HCT116 (cell line): ENCODE measurements at regions not wholly inside any gene's neighbourhood (a gene's known extent, or its start where the extent isn't known, plus 50 kb on each side); places are given as distances from the start of the nearest gene placed in this dataset.

ENCODE experiments used
- ATAC-seq: fragments of 200-7000 bp; cut with Tn5 transposase; 2 replicates; pipeline ENCODE4 v1.9.1; 2020; ENCODE audit warnings: mild to moderate bottlenecking, moderate library complexity
- BruUV-seq: library from RNA; stranded (reverse); fragments of 400-500 nt; replicated peaks from 2 replicates; lab custom pipeline; 2021; lab: Mats Ljungman, UMichigan
- CTCF ChIA-PET: fragments of 300-600 bp; sonication (Branson Sonifier 250); formaldehyde crosslinking; loops from one replicate; lab custom pipeline; 2021; ENCODE audit warnings: antibody characterized with exemption; lab: Charles Lee
- POLR2A ChIA-PET: fragments of 300-600, 350-600 bp; sonication (Branson Sonifier 250); formaldehyde crosslinking; loops from one replicate; lab custom pipeline; 2021; ENCODE audit warnings: antibody characterized with exemption; lab: Charles Lee
- RAD21 ChIA-PET, 2 experiments: fragments of 300-600 bp; sonication (Branson Sonifier 250); formaldehyde crosslinking; loops; one replicate each; lab custom pipeline; 2023; ENCODE audit warnings: low total read pairs in 2 of 2; ENCODE audit not compliant: uncharacterized antibody in 2 of 2, unreplicated experiment in 2 of 2, low non-redundant PET in 1 of 2; lab: Charles Lee
- DNase-seq: peaks from one replicate; pipeline ENCODE4 v3.0.0-alpha.2; 2010; ENCODE audit warnings: low read depth, low spot score
- H2AFZ ChIP-seq: fragments of 200-600 bp; shearing (Covaris generic), sonication (generic); 2 replicates; pipeline ENCODE4 v1.6.1; 2017; ENCODE audit warnings: low read depth, mixed run types, mixed read lengths, antibody characterized with exemption, low read length; ENCODE audit not compliant: poor library complexity, severe bottlenecking
- H3K27ac ChIP-seq: 2 replicates; pipeline ENCODE4 v1.5.1; 2012; ENCODE audit warnings: low read depth, low read length
- H3K27me3 ChIP-seq: fragments of 200-600 bp; sonication (generic); 2 replicates; pipeline ENCODE4 v1.6.1; 2016; ENCODE audit warnings: mixed run types, low read length, mixed read lengths; ENCODE audit not compliant: insufficient read depth
- H3K36me3 ChIP-seq, 2 experiments: fragments of 200-500 bp in 1 of 2; fragments of 200-600 bp in 1 of 2; sonication (Bioruptor generic) in 1 of 2; sonication (generic) in 1 of 2; 2 replicates each; pipeline versions ENCODE4 v1.5.1 to v1.6.1; 2014 to 2016; ENCODE audit warnings: low read length in 2 of 2, inconsistent platforms in 1 of 2, mixed read lengths in 1 of 2, mixed run types in 1 of 2; ENCODE audit not compliant: insufficient read depth in 2 of 2, control insufficient read depth in 1 of 2
- H3K4me1 ChIP-seq, 2 experiments: fragments of 200-600 bp in 1 of 2; sonication (generic) in 1 of 2; 2 replicates each; pipeline versions ENCODE4 v1.5.1 to v1.6.1; 2012 to 2017; ENCODE audit warnings: low read length in 2 of 2, inconsistent platforms in 1 of 2, mild to moderate bottlenecking in 1 of 2, mixed read lengths in 1 of 2, mixed run types in 1 of 2, moderate library complexity in 1 of 2; ENCODE audit not compliant: insufficient read depth in 2 of 2, control insufficient read depth in 1 of 2
- H3K4me2 ChIP-seq: fragments of 200-600 bp; sonication (generic); 2 replicates; pipeline ENCODE4 v1.6.1; 2017; ENCODE audit warnings: mixed run types, low read length, mixed read lengths
- H3K4me3 ChIP-seq, 2 experiments: fragments of 200-600 bp in 1 of 2; sonication (generic) in 1 of 2; replicated peaks in 1 of 2; 2 replicates each; pipeline ENCODE4 v1.5.1; 2011 to 2016; ENCODE audit warnings: low read length in 2 of 2, control low read depth in 1 of 2, low read depth in 1 of 2, mild to moderate bottlenecking in 1 of 2, mixed read lengths in 1 of 2, mixed run types in 1 of 2
- H3K79me2 ChIP-seq: fragments of 200-600 bp; sonication (generic); 2 replicates; pipeline ENCODE4 v1.6.1; 2017; ENCODE audit warnings: mild to moderate bottlenecking, mixed run types, low read length, moderate library complexity, mixed read lengths; ENCODE audit not compliant: insufficient read depth
- H3K9ac ChIP-seq: fragments of 200-600 bp; sonication (generic); 2 replicates; pipeline ENCODE4 v1.6.1; 2016; ENCODE audit warnings: low read length, mixed read lengths
- H3K9me2 ChIP-seq: fragments of 200-600 bp; sonication (generic), shearing (Covaris generic); 2 replicates; pipeline ENCODE4 v1.6.1; 2017; ENCODE audit warnings: mixed run types, mild to moderate bottlenecking, moderate library complexity; ENCODE audit not compliant: insufficient read depth
- H3K9me3 ChIP-seq, 2 experiments: fragments of 200-500 bp in 1 of 2; fragments of 200-600 bp in 1 of 2; sonication (Bioruptor generic) in 1 of 2; sonication (generic) in 1 of 2; 2 replicates each; pipeline ENCODE4 v1.6.1; 2014 to 2017; ENCODE audit warnings: low read length in 2 of 2, mixed read lengths in 2 of 2, inconsistent platforms in 1 of 2, low read depth in 1 of 2, mild to moderate bottlenecking in 1 of 2, mixed run types in 1 of 2, moderate library complexity in 1 of 2; ENCODE audit not compliant: control insufficient read depth in 1 of 2, insufficient read depth in 1 of 2
- H4K20me1 ChIP-seq: fragments of 200-600 bp; sonication (generic), shearing (Covaris generic); 2 replicates; pipeline ENCODE4 v1.6.1; 2017; ENCODE audit warnings: mixed run types, mild to moderate bottlenecking, moderate library complexity; ENCODE audit not compliant: insufficient read depth
- CBX3 ChIP-seq: IDR thresholded peaks from 2 replicates; pipeline ENCODE4 v1.6.1; 2012; ENCODE audit warnings: low read depth
- CEBPB ChIP-seq: IDR thresholded peaks from 2 replicates; pipeline ENCODE4 v1.6.1; 2012; ENCODE audit warnings: low read depth
- CTCF ChIP-seq, 3 experiments: fragments of 200-600 bp in 1 of 3; sonication (generic) in 1 of 3; IDR thresholded peaks in 2 of 3; conservative IDR thresholded peaks in 1 of 3; 2 replicates each; pipeline ENCODE4 v1.5.1; 2012 to 2017; ENCODE audit warnings: low read depth in 2 of 3, low read length in 2 of 3, antibody characterized with exemption in 1 of 3, borderline replicate concordance in 1 of 3, control low read depth in 1 of 3, mild to moderate bottlenecking in 1 of 3, mixed read lengths in 1 of 3, mixed run types in 1 of 3, moderate library complexity in 1 of 3; ENCODE audit not compliant: insufficient read depth in 1 of 3
- ELF1 ChIP-seq: IDR thresholded peaks from 2 replicates; pipeline ENCODE4 v1.6.1; 2012; ENCODE audit warnings: low read depth, borderline replicate concordance
- FOSL1 ChIP-seq: IDR thresholded peaks from 2 replicates; pipeline ENCODE4 v1.6.1; 2012; ENCODE audit warnings: low read depth
- JUND ChIP-seq: IDR thresholded peaks from 2 replicates; pipeline ENCODE4 v1.6.1; 2012
- MAX ChIP-seq: IDR thresholded peaks from 2 replicates; pipeline ENCODE4 v1.6.1; 2012
- POLR2A ChIP-seq: IDR thresholded peaks from 2 replicates; pipeline ENCODE4 v1.7.0; 2011; ENCODE audit warnings: borderline replicate concordance; ENCODE audit not compliant: insufficient read depth, insufficient read length; ENCODE audit errors: extremely low read depth
- POLR2AphosphoS5 ChIP-seq: IDR thresholded peaks from 2 replicates; pipeline ENCODE4 v1.6.1; 2011; ENCODE audit warnings: mild to moderate bottlenecking, low read depth, low read length, moderate library complexity
- RAD21 ChIP-seq: IDR thresholded peaks from 2 replicates; pipeline ENCODE4 v1.6.1; 2012; ENCODE audit warnings: low read depth, mild to moderate bottlenecking
- SIN3A ChIP-seq: IDR thresholded peaks from 2 replicates; pipeline ENCODE4 v1.6.1; 2012; ENCODE audit warnings: low read depth
- SRF ChIP-seq: IDR thresholded peaks from 2 replicates; pipeline ENCODE4 v1.6.1; 2012; ENCODE audit warnings: low read depth
- YY1 ChIP-seq: IDR thresholded peaks from 2 replicates; pipeline ENCODE4 v1.6.1; 2011; ENCODE audit warnings: low read length, low read depth, moderate library complexity, mild to moderate bottlenecking; ENCODE audit not compliant: insufficient replicate concordance; ENCODE audit errors: extremely low read depth
- ZFX ChIP-seq: fragments of 450-650 bp; IDR thresholded peaks from 2 replicates; pipeline ENCODE4 v1.6.1; 2017
- intact Hi-C: fragments of 100-400 bp; cut with micrococcal nuclease; formaldehyde crosslinking; loops from 2 replicates; pipeline ENCODE4 v1.10.0; 2022
- TF ChIP-seq, protein P1 (sequence below): IDR thresholded peaks from 2 replicates; pipeline ENCODE4 v1.6.1; 2011; ENCODE audit warnings: mild to moderate bottlenecking, low read length, moderate library complexity; ENCODE audit not compliant: insufficient replicate concordance; ENCODE audit errors: extremely low read depth
- TF ChIP-seq, protein P2 (sequence below): IDR thresholded peaks from 2 replicates; pipeline ENCODE4 v1.6.1; 2012
- TF ChIP-seq, protein P3 (sequence below): IDR thresholded peaks from 2 replicates; pipeline ENCODE4 v1.6.1; 2012; ENCODE audit warnings: low read depth

- Histone ChIP-seq H3K9me2 (no peaks in the 10 kb centered on the region), H2AFZ (no peak overlapping the region), H3K79me2 (no peaks in the 10 kb centered on the region), H3K9ac (no peak overlapping the region), H3K36me3 (no peaks in the 10 kb centered on the region), H4K20me1 (no peaks in the 10 kb centered on the region), H3K4me2 (no peak overlapping the region), H3K9me3 (no peaks in the 10 kb centered on the region), H3K27ac (no peak overlapping the region), H3K4me3 (no peak overlapping the region), H3K27me3 (no peaks in the 10 kb centered on the region), H3K4me1 (peaks cover 0 to 5% of the 10 kb centered on the region in 2 experiments; a peak in 1 of 4 replicates)
- ChIA-PET RAD21 (no interaction called here), POLR2A (no interaction called here), CTCF (interaction anchor here (1.8 to 1.9 kb wide), 2 partner anchors 11 to 154 kb away, joined by 5 read pairs; no protein-coding TSS in a partner anchor)
- peak; percentile 58 for ATAC-seq
- intact Hi-C loops, result no loop called here
- no peak for TF ChIP-seq JUND
- TF ChIP-seq POLR2A, result no peak
- no peak for TF ChIP-seq ZFX
- TF ChIP-seq RAD21, result no peak
- no peak for TF ChIP-seq YY1
- TF ChIP-seq CBX3, result no peak
- no peak for TF ChIP-seq CTCF (IDR thresholded peaks at IDR 0.05 in 2 of 3, conservative IDR thresholded peaks at IDR 0.05 in 1 of 3; ENCODE audit: borderline replicate concordance in 1 of 3, insufficient read depth in 1 of 3, low read depth in 2 of 3, low read length in 2 of 3)
- TF ChIP-seq, protein P1, sequence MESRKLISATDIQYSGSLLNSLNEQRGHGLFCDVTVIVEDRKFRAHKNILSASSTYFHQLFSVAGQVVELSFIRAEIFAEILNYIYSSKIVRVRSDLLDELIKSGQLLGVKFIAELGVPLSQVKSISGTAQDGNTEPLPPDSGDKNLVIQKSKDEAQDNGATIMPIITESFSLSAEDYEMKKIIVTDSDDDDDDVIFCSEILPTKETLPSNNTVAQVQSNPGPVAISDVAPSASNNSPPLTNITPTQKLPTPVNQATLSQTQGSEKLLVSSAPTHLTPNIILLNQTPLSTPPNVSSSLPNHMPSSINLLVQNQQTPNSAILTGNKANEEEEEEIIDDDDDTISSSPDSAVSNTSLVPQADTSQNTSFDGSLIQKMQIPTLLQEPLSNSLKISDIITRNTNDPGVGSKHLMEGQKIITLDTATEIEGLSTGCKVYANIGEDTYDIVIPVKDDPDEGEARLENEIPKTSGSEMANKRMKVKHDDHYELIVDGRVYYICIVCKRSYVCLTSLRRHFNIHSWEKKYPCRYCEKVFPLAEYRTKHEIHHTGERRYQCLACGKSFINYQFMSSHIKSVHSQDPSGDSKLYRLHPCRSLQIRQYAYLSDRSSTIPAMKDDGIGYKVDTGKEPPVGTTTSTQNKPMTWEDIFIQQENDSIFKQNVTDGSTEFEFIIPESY, result no peak
- no peak for TF ChIP-seq SIN3A
- TF ChIP-seq ELF1, result no peak
- TF ChIP-seq, protein P2, sequence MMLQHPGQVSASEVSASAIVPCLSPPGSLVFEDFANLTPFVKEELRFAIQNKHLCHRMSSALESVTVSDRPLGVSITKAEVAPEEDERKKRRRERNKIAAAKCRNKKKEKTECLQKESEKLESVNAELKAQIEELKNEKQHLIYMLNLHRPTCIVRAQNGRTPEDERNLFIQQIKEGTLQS, result no peak
- TF ChIP-seq, protein P3, sequence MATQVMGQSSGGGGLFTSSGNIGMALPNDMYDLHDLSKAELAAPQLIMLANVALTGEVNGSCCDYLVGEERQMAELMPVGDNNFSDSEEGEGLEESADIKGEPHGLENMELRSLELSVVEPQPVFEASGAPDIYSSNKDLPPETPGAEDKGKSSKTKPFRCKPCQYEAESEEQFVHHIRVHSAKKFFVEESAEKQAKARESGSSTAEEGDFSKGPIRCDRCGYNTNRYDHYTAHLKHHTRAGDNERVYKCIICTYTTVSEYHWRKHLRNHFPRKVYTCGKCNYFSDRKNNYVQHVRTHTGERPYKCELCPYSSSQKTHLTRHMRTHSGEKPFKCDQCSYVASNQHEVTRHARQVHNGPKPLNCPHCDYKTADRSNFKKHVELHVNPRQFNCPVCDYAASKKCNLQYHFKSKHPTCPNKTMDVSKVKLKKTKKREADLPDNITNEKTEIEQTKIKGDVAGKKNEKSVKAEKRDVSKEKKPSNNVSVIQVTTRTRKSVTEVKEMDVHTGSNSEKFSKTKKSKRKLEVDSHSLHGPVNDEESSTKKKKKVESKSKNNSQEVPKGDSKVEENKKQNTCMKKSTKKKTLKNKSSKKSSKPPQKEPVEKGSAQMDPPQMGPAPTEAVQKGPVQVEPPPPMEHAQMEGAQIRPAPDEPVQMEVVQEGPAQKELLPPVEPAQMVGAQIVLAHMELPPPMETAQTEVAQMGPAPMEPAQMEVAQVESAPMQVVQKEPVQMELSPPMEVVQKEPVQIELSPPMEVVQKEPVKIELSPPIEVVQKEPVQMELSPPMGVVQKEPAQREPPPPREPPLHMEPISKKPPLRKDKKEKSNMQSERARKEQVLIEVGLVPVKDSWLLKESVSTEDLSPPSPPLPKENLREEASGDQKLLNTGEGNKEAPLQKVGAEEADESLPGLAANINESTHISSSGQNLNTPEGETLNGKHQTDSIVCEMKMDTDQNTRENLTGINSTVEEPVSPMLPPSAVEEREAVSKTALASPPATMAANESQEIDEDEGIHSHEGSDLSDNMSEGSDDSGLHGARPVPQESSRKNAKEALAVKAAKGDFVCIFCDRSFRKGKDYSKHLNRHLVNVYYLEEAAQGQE, result no peak
- no peak for TF ChIP-seq SRF
- TF ChIP-seq CEBPB, result no peak
- TF ChIP-seq MAX, result no peak
- no peak for TF ChIP-seq POLR2AphosphoS5
- TF ChIP-seq FOSL1, result no peak
- no TSS peak for BruUV-seq
- DNase-seq, result no peak
Measured at GRCh38 chr5:143979044-143979690, 167.2 kb downstream of the HMHB1 start.
